Skeletal muscle tissue (tissue), 3 donors: ENCODE measurements at regions not wholly inside any gene's neighbourhood (a gene's known extent, or its start where the extent isn't known, plus 50 kb on each side); places are given as distances from the start of the nearest gene placed in this dataset.

Source experiments
- H3K27ac ChIP-seq: one replicate; pipeline ENCODE4 v1.7.0; 2013; ENCODE audit warnings: mild to moderate bottlenecking, low read depth, low read length, inconsistent platforms
- H3K27me3 ChIP-seq, 3 donors: one replicate each; pipeline ENCODE4 v1.7.0; 2013; ENCODE audit warnings: low read length in 3 of 3; ENCODE audit not compliant: control insufficient read depth in 3 of 3, insufficient read depth in 3 of 3
- H3K36me3 ChIP-seq, 3 donors: one replicate each; pipeline ENCODE4 v1.7.0; 2013; ENCODE audit warnings: low read length in 3 of 3; ENCODE audit not compliant: control insufficient read depth in 3 of 3, insufficient read depth in 3 of 3
- H3K4me1 ChIP-seq, 3 donors: one replicate each; pipeline ENCODE4 v1.7.0; 2013; ENCODE audit warnings: low read length in 3 of 3, mild to moderate bottlenecking in 3 of 3; ENCODE audit not compliant: control insufficient read depth in 3 of 3, insufficient read depth in 3 of 3
- H3K4me3 ChIP-seq, 3 donors: one replicate each; pipeline ENCODE4 v1.7.0; 2013; ENCODE audit warnings: low read length in 3 of 3
- H3K9ac ChIP-seq, 3 donors: one replicate each; pipeline ENCODE4 v1.7.0; 2013; ENCODE audit warnings: low read length in 3 of 3, mild to moderate bottlenecking in 3 of 3, moderate library complexity in 2 of 3, low read depth in 1 of 3
- H3K9me3 ChIP-seq, 3 donors: one replicate each; pipeline ENCODE4 v1.7.0; 2013; ENCODE audit warnings: low read length in 3 of 3; ENCODE audit not compliant: control insufficient read depth in 3 of 3
- donor health status: Osteomylitis.

DNA sequence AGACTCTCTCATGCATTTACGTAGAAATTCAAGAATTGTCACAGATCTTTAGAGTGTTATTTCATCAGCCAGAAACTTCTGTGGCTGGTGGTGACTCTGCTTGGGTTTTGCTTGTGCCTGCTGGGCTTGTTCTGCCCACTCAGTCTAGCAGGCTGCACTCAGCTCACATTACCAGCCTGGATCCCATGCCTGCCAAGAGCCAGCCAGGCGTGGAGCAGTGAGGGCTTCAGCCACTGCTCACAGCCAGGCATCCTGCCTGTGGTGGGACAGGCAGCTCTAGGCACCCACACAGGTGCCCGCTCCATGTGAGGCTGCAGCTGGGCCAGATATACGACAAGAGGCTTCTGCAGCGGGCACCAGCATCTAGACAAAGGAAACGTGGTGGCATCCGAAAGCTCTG, 1213.3 kb upstream of the RAG2 start:
- Histone ChIP-seq H3K36me3 (no peaks in the 10 kb centered on the region), H3K27me3 (no peaks in the 10 kb centered on the region), H3K27ac (no peak overlapping the region), H3K9ac (no peak overlapping the region), H3K4me1 (no peaks in the 10 kb centered on the region), H3K9me3 (no peaks in the 10 kb centered on the region), H3K4me3 (no peak overlapping the region)

DNA sequence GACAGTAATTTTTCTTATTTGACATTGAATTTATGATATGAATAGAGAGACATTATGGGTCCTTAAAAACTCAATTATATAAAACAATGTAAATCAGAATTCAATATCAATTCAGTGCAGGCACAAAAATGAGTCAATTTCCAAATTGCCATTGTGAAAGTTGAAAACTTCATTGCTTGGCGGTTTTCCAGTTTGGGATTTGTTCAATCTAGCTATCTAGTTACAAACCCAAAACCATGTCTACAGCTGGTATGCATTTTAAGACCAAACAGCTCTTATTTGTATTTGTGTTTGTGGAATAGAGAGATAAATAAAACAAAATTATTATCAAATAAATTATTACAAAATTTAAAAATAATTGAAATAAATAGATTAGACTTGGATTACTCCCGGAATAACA, 1206.6 kb upstream of the RAG2 start:
- Histone ChIP-seq H3K4me3 (no peak overlapping the region), H3K4me1 (no peaks in the 10 kb centered on the region), H3K27ac (no peak overlapping the region), H3K9me3 (no peaks in the 10 kb centered on the region), H3K27me3 (no peaks in the 10 kb centered on the region), H3K36me3 (no peaks in the 10 kb centered on the region), H3K9ac (no peak overlapping the region)

DNA sequence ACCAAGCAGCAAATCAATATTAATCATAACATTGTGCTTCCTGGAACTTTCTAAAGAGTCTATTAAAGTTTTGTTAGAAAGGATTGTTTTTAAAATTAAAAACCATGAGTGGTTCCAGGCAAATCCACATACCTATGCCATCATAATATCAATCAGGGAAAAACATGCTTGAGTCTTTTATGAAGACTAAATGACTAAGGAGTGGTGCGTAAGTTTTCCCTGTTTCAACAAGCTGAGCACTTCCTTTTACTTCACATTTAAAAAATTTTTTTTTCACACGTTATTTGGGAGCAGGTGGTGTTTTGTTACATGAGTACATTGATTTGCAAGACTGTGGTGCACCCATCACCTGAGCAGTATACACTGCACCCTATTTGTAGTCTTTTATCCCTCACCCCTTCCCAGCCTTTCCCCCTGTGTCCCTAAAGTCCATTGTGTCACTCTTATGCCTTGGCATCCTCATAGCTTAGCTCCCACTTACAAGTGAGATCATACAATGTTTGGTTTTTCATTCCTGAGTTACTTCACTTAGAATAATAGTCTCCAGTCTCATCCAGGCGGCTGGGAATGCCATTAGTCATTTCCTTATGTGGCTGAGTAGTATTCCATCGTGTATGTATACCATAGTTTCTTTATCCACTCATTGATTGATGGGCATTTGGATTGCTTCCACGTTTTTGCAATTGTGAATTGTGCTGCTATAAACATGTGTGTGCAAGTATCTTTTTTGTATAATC, 1190.3 kb upstream of the RAG2 start:
- Histone ChIP-seq H3K4me3 (no peak overlapping the region), H3K4me1 (no peaks in the 10 kb centered on the region), H3K27ac (no peak overlapping the region), H3K36me3 (no peaks in the 10 kb centered on the region), H3K27me3 (no peaks in the 10 kb centered on the region), H3K9ac (no peak overlapping the region), H3K9me3 (no peaks in the 10 kb centered on the region)

DNA sequence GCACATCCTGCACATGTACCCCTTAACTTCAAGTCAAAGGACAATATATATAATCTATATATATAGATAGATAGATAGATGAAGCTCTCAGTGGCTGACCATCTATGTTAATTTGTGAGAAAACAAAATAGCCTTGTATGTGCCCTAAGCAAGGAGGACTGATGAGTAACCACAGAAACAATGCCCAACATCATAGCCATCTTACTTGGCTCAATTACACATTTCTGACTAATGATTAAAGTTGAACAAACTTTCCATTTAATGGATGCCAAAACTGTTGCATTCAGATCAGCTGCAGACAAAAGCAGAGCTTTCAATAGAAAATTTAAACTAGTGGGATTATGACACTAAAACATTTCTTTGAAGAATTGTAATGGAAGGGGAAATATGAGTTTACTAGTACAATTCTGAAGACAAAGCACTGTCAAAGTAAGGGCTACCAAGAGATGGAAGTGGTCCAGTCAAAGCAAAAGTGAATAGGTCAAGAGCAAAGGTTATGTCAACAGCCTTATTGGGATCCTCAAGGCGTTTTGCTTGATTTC, 1188.2 kb upstream of the RAG2 start:
- Histone ChIP-seq H3K4me3 (no peak overlapping the region), H3K4me1 (no peaks in the 10 kb centered on the region), H3K9me3 (peaks cover 0 to 5% (median under 1%) of the 10 kb centered on the region in 3 donors), H3K9ac (no peak overlapping the region), H3K36me3 (no peaks in the 10 kb centered on the region), H3K27ac (no peak overlapping the region), H3K27me3 (no peaks in the 10 kb centered on the region)

DNA sequence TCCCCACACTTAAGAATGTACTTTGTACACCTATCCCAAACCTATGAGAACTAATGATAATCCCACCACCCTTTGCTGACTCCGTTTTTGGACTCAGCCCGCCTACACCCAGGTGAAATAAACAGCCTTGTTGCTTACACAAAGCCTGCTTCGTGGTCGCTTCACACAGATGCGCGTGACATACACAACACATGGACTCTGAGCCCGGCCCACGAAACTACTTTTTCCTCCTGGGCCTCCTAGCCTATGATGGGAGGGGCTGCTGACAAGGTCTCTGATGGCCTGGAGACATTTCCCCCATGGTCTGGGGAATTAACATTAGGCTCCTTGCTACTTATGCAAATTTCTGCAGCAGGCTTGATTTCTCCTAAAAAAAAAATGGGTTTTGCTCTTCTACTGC, 1176.4 kb upstream of the RAG2 start:
- no peaks in the 10 kb centered on the region for H3K9me3 ChIP-seq

DNA sequence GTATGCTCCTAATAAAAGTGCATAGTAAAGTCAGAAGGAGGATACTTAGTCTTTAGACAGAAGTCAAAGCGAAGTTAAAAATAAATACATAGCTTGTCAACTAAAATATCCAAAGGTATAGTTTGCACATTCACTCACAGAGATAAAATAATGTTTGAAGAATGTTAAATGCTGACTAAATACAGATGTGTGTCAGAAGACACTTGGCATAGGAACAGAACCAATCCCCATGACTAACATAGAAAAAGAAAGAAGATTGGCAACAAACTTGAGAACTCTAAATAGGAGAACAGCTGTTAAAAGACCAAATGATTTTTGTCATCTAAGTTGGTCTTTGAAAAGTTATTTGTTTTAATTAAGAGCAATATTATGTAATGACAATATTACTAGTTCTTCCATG, 1172.1 kb upstream of the RAG2 start:
- Histone ChIP-seq H3K4me3 (no peak overlapping the region), H3K27ac (no peak overlapping the region), H3K9me3 (no peaks in the 10 kb centered on the region), H3K36me3 (no peaks in the 10 kb centered on the region), H3K27me3 (no peaks in the 10 kb centered on the region), H3K4me1 (no peaks in the 10 kb centered on the region), H3K9ac (no peak overlapping the region)

More for the DNA sequence above, 1176.4 kb upstream of the RAG2 start:
- Histone ChIP-seq H3K27ac (no peak overlapping the region), H3K9ac (no peak overlapping the region), H3K36me3 (no peaks in the 10 kb centered on the region), H3K4me1 (no peaks in the 10 kb centered on the region), H3K27me3 (no peaks in the 10 kb centered on the region), H3K4me3 (no peak overlapping the region)

DNA sequence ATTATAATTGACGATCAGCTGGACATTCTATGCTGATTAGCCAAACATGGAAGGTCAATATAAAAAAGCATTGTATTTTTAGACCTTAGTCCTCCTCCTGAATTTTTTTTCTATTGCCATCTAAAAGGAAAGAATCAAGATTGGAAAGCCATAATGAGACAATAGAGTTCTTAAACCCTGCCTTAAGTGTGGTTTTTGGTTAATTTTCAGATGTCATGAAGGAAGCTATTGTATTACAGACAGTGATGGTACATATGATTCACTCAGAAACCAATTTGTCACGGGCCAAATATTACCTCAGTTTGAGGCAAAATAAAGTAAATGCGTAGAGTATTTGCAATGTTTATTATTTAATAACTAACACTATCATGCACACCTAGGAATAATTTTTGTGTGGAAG, 1164.0 kb upstream of the RAG2 start:
- Histone ChIP-seq H3K9ac (no peak overlapping the region), H3K36me3 (no peaks in the 10 kb centered on the region), H3K27me3 (no peaks in the 10 kb centered on the region), H3K4me1 (no peaks in the 10 kb centered on the region), H3K27ac (no peak overlapping the region), H3K9me3 (peaks cover 0 to 2% (median 0%) of the 10 kb centered on the region in 3 donors), H3K4me3 (no peak overlapping the region)

DNA sequence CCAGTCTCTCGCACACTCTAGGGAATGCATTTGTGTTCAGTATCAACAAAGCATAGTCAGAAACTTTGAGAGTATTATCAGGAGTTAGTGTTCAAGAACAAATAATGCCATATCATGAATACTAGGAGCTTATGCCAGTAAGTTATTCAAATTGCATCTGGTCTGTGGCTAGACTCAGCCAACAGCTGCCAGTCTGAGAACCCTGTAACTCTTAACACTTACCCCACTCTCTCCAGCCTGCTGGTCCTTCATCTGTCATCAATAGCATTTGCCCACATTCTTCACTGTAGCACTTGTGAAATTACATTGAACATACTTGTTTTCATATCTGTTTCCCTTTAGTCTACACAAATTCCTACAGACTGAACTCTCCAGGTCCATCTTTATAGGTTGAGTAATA, 1157.5 kb upstream of the RAG2 start:
- Histone ChIP-seq H3K27ac (no peak overlapping the region), H3K9me3 (no peaks in the 10 kb centered on the region), H3K4me1 (no peaks in the 10 kb centered on the region), H3K36me3 (no peaks in the 10 kb centered on the region), H3K4me3 (no peak overlapping the region), H3K9ac (no peak overlapping the region), H3K27me3 (no peaks in the 10 kb centered on the region)

DNA sequence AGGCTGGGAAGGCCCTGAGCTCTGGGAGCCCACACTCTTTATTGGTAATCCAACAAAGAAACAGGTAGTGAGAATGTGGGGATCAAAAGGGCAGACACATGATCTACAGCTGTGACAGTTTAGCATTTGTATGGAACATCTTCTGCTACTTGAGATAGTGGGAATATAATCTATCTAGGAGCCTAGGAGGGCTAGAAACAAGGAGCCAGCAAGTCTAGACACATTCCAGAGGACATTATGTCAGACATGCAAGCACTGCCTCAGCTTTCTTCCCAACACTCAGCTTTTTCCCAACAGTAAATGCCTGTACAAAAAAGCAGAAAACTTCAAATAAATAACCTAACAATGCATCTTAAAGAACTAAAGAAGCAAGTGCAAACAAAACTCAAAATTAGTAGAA, 1150.6 kb upstream of the RAG2 start:
- Histone ChIP-seq H3K36me3 (no peaks in the 10 kb centered on the region), H3K9me3 (no peaks in the 10 kb centered on the region), H3K9ac (no peak overlapping the region), H3K4me1 (no peaks in the 10 kb centered on the region), H3K4me3 (no peak overlapping the region), H3K27me3 (no peaks in the 10 kb centered on the region), H3K27ac (no peak overlapping the region)

DNA sequence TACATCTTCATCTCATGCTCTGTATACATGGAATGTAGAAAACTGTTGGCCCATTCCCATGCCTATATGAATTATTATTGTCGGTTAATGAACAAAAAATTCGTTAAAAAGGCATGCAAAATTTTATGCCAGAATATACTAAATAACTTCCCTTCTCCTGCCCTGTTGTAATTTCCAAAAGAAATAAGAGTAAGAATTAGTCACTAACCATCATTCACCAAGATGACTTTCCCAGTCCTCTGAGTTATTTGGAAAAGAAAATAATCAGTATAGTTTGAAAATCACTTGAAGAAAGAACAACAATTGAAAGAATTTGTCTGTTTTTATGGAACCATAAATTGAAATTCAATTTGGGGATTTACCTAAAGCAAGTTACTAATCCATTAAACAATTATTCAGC, 1149.1 kb upstream of the RAG2 start:
- no peak overlapping the region for H3K4me3 ChIP-seq
- H3K36me3 ChIP-seq, result no peaks in the 10 kb centered on the region
- no peaks in the 10 kb centered on the region for H3K9me3 ChIP-seq
- no peaks in the 10 kb centered on the region for H3K27me3 ChIP-seq
- no peak overlapping the region for H3K27ac ChIP-seq
- H3K4me1 ChIP-seq, result no peaks in the 10 kb centered on the region
- H3K9ac ChIP-seq, result no peak overlapping the region
